Transverse colon (tissue), 4 donors: ENCODE measurements at regions not wholly inside any gene's neighbourhood (a gene's known extent, or its start where the extent isn't known, plus 50 kb on each side); places are given as distances from the start of the nearest gene placed in this dataset.

ENCODE experiments used
- DNase-seq: peaks from one replicate; pipeline ENCODE4 v3.0.0-alpha.2; 2019
- H3K27ac ChIP-seq, 4 donors: fragments of 200-600 bp; sonication (generic); 2 replicates each; pipeline ENCODE4 v1.5.1; 2016 to 2018; ENCODE audit warnings: inconsistent platforms in 4 of 4
- H3K27me3 ChIP-seq: fragments of 200-600 bp; sonication (generic); 2 replicates; pipeline ENCODE4 v1.5.1; 2017; ENCODE audit warnings: inconsistent platforms
- H3K36me3 ChIP-seq, 4 donors: fragments of 200-600 bp; sonication (generic); 2 replicates each; pipeline ENCODE4 v1.5.1; 2017 to 2019; ENCODE audit warnings: inconsistent platforms in 4 of 4
- H3K4me1 ChIP-seq, 4 donors: fragments of 200-600 bp; sonication (generic); 2 replicates each; pipeline ENCODE4 v1.5.1; 2017 to 2020; ENCODE audit warnings: inconsistent platforms in 4 of 4
- H3K4me3 ChIP-seq, 4 donors: fragments of 200-600 bp; sonication (generic); 1 replicate in 1 of 4; 2 replicates in 3 of 4; pipeline versions ENCODE4 v1.5.1 to v1.6.1; 2017 to 2019; ENCODE audit warnings: inconsistent platforms in 4 of 4
- H3K9me3 ChIP-seq, 2 donors: fragments of 200-600 bp; sonication (generic); 2 replicates each; pipeline ENCODE4 v1.5.1; 2017 to 2019; ENCODE audit warnings: inconsistent platforms in 2 of 2
- EP300 ChIP-seq: sonication (generic); formaldehyde crosslinking; IDR thresholded peaks from one replicate; pipeline ENCODE4 v1.6.1; 2017; ENCODE audit warnings: antibody characterized with exemption, low read depth
- POLR2A ChIP-seq: fragments of 450-650 bp; IDR thresholded peaks from one replicate; pipeline ENCODE4 v1.6.1; 2016; ENCODE audit warnings: antibody characterized with exemption, mild to moderate bottlenecking, moderate library complexity
- POLR2AphosphoS5 ChIP-seq, 3 donors: sonication (generic); formaldehyde crosslinking; IDR thresholded peaks; one replicate each; pipeline ENCODE4 v1.6.1; 2016; ENCODE audit warnings: antibody characterized with exemption in 3 of 3
- WGBS, 2 donors: methylation state at CpG; one replicate each; pipeline ENCODE4 v1.1.5; 2018; ENCODE audit warnings: low coverage in 1 of 2; 5-methylcytosine and 5-hydroxymethylcytosine counted together
- in situ Hi-C, 4 donors: fragments of 200-750 bp; cut with MboI; loops; one replicate each; pipeline versions ENCODE4 v1.15.0 to v1.15.1; 2017; ENCODE audit warnings: low sequenced_read_pairs in 3 of 4, low pct_ligation_motif_present in 1 of 4, low pct_unique_long_range_greater_than_20kb in 1 of 4
- intact Hi-C: fragments of 100-400 bp; cut with DNase I; formaldehyde crosslinking; loops from one replicate; pipeline ENCODE4 v1.15.1; 2023; ENCODE audit warnings: low total_unique reads
- TF ChIP-seq, protein P1 (sequence below), 5 experiments: fragments of 200-600 bp in 3 of 5; fragments of 450-650 bp in 2 of 5; sonication (generic) in 3 of 5; IDR thresholded peaks; 1 replicate in 2 of 5; 2 replicates in 3 of 5; pipeline ENCODE4 v1.5.1; 2016 to 2017; ENCODE audit warnings: antibody characterized with exemption in 5 of 5, inconsistent platforms in 3 of 5, mild to moderate bottlenecking in 2 of 5, moderate library complexity in 1 of 5

GRCh38 chr13:57933606-57934005, 302.1 kb downstream of the PCDH17 start:
- TF ChIP-seq EP300 (no peak), POLR2AphosphoS5 (IDR thresholded peaks at IDR 0.05) (no peak), POLR2A (no peak)
- TF ChIP-seq, protein P1, sequence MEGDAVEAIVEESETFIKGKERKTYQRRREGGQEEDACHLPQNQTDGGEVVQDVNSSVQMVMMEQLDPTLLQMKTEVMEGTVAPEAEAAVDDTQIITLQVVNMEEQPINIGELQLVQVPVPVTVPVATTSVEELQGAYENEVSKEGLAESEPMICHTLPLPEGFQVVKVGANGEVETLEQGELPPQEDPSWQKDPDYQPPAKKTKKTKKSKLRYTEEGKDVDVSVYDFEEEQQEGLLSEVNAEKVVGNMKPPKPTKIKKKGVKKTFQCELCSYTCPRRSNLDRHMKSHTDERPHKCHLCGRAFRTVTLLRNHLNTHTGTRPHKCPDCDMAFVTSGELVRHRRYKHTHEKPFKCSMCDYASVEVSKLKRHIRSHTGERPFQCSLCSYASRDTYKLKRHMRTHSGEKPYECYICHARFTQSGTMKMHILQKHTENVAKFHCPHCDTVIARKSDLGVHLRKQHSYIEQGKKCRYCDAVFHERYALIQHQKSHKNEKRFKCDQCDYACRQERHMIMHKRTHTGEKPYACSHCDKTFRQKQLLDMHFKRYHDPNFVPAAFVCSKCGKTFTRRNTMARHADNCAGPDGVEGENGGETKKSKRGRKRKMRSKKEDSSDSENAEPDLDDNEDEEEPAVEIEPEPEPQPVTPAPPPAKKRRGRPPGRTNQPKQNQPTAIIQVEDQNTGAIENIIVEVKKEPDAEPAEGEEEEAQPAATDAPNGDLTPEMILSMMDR (IDR thresholded peaks at IDR 0.05), result no peak
- no peaks in the 10 kb centered on the region for H3K4me1 ChIP-seq
- DNase-seq, result no peak
- WGBS, 2 donors, result 83 to 92% methylated on average over 1 of the region's 1 CpG
- intact Hi-C loops, result no loop called here
- peaks cover 0 to 6% of the 10 kb centered on the region in 2 donors for H3K9me3 ChIP-seq
- H3K36me3 ChIP-seq, result no peaks in the 10 kb centered on the region
- H3K27me3 ChIP-seq, result no peaks in the 10 kb centered on the region
- in situ Hi-C loops, result no loop called here
- no peak overlapping the region for H3K4me3 ChIP-seq
- no peak overlapping the region for H3K27ac ChIP-seq

DNA sequence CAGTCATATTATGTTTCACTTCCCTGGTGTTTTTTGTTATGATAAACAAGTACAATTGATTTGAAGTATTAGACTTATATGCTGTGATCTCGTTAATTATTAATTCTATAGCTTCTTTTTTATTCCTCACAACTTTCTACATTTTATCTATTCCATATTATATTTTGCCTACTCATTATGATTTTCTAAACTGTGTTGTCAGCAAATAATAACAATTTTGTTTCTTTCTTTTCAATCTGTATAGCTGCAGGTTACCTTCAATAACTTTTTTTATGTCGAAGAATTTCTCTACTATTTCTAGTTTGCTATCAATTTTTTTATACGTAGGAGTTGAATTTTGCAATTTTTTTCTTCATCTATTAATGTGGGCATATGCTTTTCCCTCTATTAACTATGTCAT, 304.4 kb downstream of the PCDH17 start:
- Histone ChIP-seq H3K4me1 (no peaks in the 10 kb centered on the region), H3K9me3 (peaks cover 0 to 6% of the 10 kb centered on the region in 2 donors), H3K27me3 (no peaks in the 10 kb centered on the region), H3K36me3 (no peaks in the 10 kb centered on the region), H3K4me3 (no peak overlapping the region), H3K27ac (no peak overlapping the region)
- DNase-seq, result no peak
- intact Hi-C loops, result no loop called here
- 65 to 66% methylated on average over 3 of the region's 3 CpGs for WGBS, 2 donors
- in situ Hi-C loops, result no loop called here
- TF ChIP-seq POLR2AphosphoS5 (IDR thresholded peaks at IDR 0.05) (no peak), EP300 (no peak), POLR2A (no peak)
- TF ChIP-seq, protein P1 (IDR thresholded peaks at IDR 0.05), result no peak

GRCh38 chr13:57946361-57946760, 314.8 kb downstream of the PCDH17 start:
- Histone ChIP-seq H3K27ac (no peak overlapping the region), H3K36me3 (no peaks in the 10 kb centered on the region), H3K9me3 (peaks cover 2 to 6% of the 10 kb centered on the region in 2 donors), H3K4me3 (no peak overlapping the region), H3K27me3 (no peaks in the 10 kb centered on the region), H3K4me1 (no peaks in the 10 kb centered on the region)
- no peak for TF ChIP-seq EP300
- TF ChIP-seq, protein P1 (IDR thresholded peaks at IDR 0.05), result no peak
- TF ChIP-seq POLR2A, result no peak
- no peak for TF ChIP-seq POLR2AphosphoS5 (IDR thresholded peaks at IDR 0.05)
- in situ Hi-C loops (no loop called here), intact Hi-C loops (no loop called here)
- no peak for DNase-seq
- WGBS, 2 donors, result 21 to 26% methylated on average over 1 of the region's 1 CpG

- Histone ChIP-seq H3K4me1 (no peaks in the 10 kb centered on the region), H3K9me3 (peaks cover 1 to 2% of the 10 kb centered on the region in 2 donors), H3K27ac (no peak overlapping the region), H3K36me3 (no peaks in the 10 kb centered on the region), H3K27me3 (no peaks in the 10 kb centered on the region), H3K4me3 (no peak overlapping the region)
- intact Hi-C loops, result no loop called here
- WGBS, 2 donors, result 79 to 80% methylated on average over 2 to 3 of the region's 3 CpGs
- DNase-seq, result no peak
- TF ChIP-seq EP300 (no peak), POLR2A (no peak), POLR2AphosphoS5 (IDR thresholded peaks at IDR 0.05) (no peak)
- TF ChIP-seq, protein P1 (IDR thresholded peaks at IDR 0.05), result no peak
- in situ Hi-C loops, result no loop called here
These were observed 317.3 kb downstream of the PCDH17 start for GRCh38 chr13:57948884-57949283.
